ENCODE measurements at regions not wholly inside any gene's neighbourhood (a gene's known extent, or its start where the extent isn't known, plus 50 kb on each side); places are given as distances from the start of the nearest gene placed in this dataset.

- Mint-ChIP-seq H3K9me3 (peaks cover 80% of the 10 kb centered on the region), H3K27ac (no peak overlapping the region), H3K4me1 (no peaks in the 10 kb centered on the region), H3K4me3 (no peak overlapping the region), H3K27me3 (ENCODE audit: low read depth, poor library complexity) (peaks cover 2% of the 10 kb centered on the region), H3K36me3 (ENCODE audit: low read depth) (peaks cover 29% of the 10 kb centered on the region)
- no peak for DNase-seq
- no peak for TF ChIP-seq CTCF (IDR thresholded peaks at IDR 0.05)
Observed at GRCh38 chr9:94472806-94473360, 82.0 kb upstream of the PCAT7 start.

- no peak overlapping the region for H3K27ac Mint-ChIP-seq
- no peak for DNase-seq
- no peak overlapping the region for H3K4me3 Mint-ChIP-seq
- peaks cover 8% of the 10 kb centered on the region for H3K4me1 Mint-ChIP-seq
- H3K9me3 Mint-ChIP-seq = peaks cover 44% of the 10 kb centered on the region
- no peaks in the 10 kb centered on the region for H3K36me3 Mint-ChIP-seq (ENCODE audit: low read depth)
- TF ChIP-seq CTCF (IDR thresholded peaks at IDR 0.05) = no peak
- no peaks in the 10 kb centered on the region for H3K27me3 Mint-ChIP-seq (ENCODE audit: low read depth, poor library complexity)
Observed at GRCh38 chr9:94478755-94479730, 75.8 kb upstream of the PCAT7 start.

GRCh38 chr9:94479757-94480156 lies 75.1 kb upstream of the PCAT7 start:
- no peak overlapping the region for H3K4me3 Mint-ChIP-seq
- peaks cover 38% of the 10 kb centered on the region for H3K9me3 Mint-ChIP-seq
- H3K27ac Mint-ChIP-seq = no peak overlapping the region
- peaks cover 8% of the 10 kb centered on the region for H3K4me1 Mint-ChIP-seq
- DNase-seq = no peak
- H3K27me3 Mint-ChIP-seq (ENCODE audit: low read depth, poor library complexity) = no peaks in the 10 kb centered on the region
- TF ChIP-seq CTCF (IDR thresholded peaks at IDR 0.05) = no peak
- H3K36me3 Mint-ChIP-seq (ENCODE audit: low read depth) = peaks cover 3% of the 10 kb centered on the region

- peaks cover 34% of the 10 kb centered on the region for H3K9me3 Mint-ChIP-seq
- no peak for DNase-seq
- H3K36me3 Mint-ChIP-seq (ENCODE audit: low read depth) = peaks cover 6% of the 10 kb centered on the region
- H3K27ac Mint-ChIP-seq = no peak overlapping the region
- peaks cover 8% of the 10 kb centered on the region for H3K4me1 Mint-ChIP-seq
- TF ChIP-seq CTCF (IDR thresholded peaks at IDR 0.05) = no peak
- H3K27me3 Mint-ChIP-seq (ENCODE audit: low read depth, poor library complexity) = no peaks in the 10 kb centered on the region
- H3K4me3 Mint-ChIP-seq = no peak overlapping the region
Observed at GRCh38 chr9:94480205-94480604, 74.7 kb upstream of the PCAT7 start.

GRCh38 chr9:94482110-94482509 lies 72.8 kb upstream of the PCAT7 start:
- no peak for TF ChIP-seq CTCF (IDR thresholded peaks at IDR 0.05)
- Mint-ChIP-seq H3K27me3 (ENCODE audit: low read depth, poor library complexity) (no peaks in the 10 kb centered on the region), H3K27ac (no peak overlapping the region), H3K9me3 (peaks cover 17% of the 10 kb centered on the region), H3K4me1 (peaks cover 8% of the 10 kb centered on the region), H3K36me3 (ENCODE audit: low read depth) (peaks cover 6% of the 10 kb centered on the region), H3K4me3 (no peak overlapping the region)
- no peak for DNase-seq

Measured in nephron progenitor cell (in vitro differentiated cells).